LNCAP (cell line): ENCODE measurements at regions not wholly inside any gene's neighbourhood (a gene's known extent, or its start where the extent isn't known, plus 50 kb on each side); places are given as distances from the start of the nearest gene placed in this dataset.

Experiments
- TF ChIP-seq, protein P1 (sequence below): fragments of 450-650 bp; IDR thresholded peaks from 2 replicates; pipeline ENCODE4 v1.5.1; 2017; ENCODE audit warnings: mild to moderate bottlenecking

DNA sequence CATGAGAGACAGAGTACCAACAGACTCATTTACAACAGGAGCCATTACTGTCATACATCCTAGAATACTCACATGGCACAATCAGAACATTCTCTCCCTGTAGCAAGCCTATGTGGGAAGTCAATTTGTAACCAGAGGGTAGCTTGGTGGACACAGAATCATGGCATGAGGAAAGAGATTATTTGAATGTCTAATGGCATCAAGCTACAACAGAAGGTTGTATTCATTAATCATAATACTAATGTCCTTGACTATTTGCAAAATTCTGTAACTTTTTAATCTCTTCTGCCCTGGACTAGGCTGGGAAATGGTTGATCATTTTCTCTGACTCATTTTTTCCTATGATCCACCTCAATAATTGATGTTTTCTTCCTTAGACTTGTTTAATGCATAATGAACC lies 345.2 kb upstream of the IL12A start:
- TF ChIP-seq, protein P1, sequence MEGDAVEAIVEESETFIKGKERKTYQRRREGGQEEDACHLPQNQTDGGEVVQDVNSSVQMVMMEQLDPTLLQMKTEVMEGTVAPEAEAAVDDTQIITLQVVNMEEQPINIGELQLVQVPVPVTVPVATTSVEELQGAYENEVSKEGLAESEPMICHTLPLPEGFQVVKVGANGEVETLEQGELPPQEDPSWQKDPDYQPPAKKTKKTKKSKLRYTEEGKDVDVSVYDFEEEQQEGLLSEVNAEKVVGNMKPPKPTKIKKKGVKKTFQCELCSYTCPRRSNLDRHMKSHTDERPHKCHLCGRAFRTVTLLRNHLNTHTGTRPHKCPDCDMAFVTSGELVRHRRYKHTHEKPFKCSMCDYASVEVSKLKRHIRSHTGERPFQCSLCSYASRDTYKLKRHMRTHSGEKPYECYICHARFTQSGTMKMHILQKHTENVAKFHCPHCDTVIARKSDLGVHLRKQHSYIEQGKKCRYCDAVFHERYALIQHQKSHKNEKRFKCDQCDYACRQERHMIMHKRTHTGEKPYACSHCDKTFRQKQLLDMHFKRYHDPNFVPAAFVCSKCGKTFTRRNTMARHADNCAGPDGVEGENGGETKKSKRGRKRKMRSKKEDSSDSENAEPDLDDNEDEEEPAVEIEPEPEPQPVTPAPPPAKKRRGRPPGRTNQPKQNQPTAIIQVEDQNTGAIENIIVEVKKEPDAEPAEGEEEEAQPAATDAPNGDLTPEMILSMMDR: no peak

DNA sequence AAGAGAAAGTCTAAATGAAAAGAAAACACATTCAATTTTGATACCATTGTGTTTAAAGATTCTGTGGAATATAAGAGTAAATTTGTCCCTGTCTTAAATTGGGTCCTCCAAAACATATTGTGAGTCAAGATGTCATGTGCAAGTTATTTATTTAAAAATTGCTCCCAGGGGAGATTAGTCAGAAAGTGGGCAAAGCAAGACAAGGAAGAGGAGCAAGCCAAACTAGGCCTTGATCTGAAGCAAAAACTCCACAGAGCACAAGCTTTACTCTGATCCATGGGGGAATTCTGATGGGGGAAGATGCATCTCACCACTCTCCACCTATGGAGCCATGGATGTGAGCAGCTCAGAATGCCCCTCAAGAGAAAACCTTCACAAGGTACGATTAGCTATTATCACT lies 342.8 kb upstream of the IL12A start:
- TF ChIP-seq, protein P1: no peak

DNA sequence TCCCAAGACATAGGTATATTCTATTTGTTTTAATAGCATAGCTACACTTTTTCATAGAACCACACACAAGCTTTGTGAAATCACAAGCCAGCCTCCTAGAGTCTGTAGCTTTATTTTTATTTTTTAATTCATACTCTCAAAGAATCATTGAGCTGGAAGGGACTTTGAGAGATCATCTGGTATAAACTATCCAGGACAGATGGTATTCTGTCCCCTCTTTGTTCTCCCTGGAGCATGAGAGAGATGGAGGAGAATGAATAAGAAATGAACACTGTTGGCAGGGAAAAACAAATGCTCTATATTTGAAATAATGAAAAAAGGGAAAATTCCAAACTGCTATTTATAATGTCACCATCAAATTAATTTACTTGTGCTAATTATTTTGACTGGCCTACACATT lies 338.7 kb upstream of the IL12A start:
- TF ChIP-seq, protein P1: no peak

DNA sequence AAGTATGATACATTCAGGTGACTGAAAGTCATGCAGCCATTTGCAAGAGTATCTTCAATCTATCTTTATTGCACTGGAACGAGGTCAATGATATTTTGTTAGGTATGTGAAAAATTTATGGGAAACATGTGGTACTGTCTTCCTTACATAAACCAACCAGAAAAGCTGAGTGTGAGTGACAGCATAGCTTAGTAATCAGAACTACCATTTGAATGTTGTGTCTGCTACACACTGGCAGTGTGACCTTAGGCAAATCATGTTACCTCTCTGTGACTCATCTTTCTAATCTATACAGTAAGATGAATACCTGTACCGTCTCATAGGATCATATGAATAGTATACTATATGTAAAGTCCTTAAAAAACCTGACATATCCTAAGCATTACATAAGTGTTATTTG lies 337.9 kb upstream of the IL12A start:
- TF ChIP-seq, protein P1: no peak

DNA sequence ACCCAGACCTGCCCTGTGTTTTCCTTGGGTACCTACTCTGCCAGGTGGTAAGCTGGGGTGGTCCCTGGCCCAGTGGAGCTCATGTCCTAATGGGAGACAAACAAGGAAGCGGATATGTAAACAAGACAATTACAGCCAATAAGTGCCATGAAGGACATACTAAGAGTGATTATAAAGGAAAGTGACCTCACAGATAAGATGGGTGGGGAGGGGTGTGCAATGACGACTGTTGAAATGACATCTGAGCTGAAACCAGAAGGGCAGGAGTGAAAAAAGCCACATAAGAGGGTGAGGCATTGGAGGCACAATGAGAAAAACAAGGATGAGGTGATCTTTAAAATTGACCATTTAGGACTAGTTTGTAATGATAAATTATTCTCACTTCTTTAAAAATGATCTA lies 336.2 kb upstream of the IL12A start:
- TF ChIP-seq, protein P1: no peak

DNA sequence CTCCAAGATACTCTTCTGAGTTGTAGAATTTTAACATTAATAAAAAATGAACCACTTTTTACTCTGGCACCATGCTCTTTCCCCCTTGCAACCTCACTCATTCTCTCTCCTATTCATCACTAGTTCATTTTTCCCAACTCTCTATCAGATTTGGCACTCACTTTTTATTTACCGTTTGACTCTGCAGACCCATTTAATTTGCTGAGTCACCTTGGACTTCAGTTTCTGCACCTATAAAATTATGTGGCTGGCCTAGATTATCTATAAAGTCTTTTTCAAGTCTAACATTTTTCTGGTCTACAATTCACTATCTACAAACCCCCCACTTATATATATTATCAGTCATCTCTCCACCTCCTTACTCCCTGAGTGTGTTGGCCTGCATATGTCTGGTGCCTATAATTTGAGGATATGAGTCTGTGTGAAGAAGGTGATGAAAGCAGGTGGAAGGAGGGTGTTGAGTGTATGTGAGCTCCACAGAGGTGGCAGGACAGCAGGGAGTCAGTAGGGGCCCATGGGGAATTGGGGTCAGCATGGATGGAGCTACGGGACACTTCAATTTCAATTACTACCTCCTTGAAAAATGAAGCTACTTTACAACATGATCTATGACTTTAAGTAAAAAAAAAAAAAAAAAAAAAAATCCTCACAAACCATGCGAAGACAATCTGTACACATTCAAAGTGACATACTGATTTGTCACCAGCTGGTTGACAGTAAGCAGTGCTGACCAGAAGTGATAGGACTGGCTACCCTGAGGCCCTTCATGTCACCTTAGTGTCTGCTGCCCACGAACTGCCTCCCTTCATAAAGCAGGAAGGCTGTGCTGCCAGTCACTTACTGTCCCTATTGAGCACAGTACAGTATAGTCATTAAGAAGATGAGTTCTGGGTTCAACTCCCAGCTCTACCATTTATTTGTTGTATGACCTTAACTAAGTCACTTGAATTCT lies 334.2 kb upstream of the IL12A start:
- TF ChIP-seq, protein P1: no peak

DNA sequence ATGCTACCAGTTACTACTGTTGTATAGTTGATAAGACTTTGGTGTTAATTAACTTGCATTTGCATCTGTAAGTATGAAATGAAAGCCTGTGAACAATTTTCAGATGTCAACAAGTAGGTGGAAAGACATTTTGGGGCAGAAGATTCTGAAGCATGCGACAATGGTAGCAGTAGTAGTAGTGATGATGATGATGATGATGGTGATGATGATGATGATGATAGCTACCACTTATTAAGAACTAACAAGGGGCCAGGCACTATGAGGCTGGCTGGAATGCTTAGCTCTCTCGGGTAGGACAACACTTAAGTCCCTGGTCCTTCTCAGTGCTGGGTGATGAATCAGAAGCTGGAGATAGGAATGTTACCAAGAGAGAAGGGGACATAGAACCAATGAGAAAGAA lies 333.4 kb upstream of the IL12A start:
- TF ChIP-seq, protein P1: no peak
